NOMO-1 (cell line): ENCODE measurements at regions not wholly inside any gene's neighbourhood (a gene's known extent, or its start where the extent isn't known, plus 50 kb on each side); places are given as distances from the start of the nearest gene placed in this dataset.
"Not testable (repeated sequence)": the region's sequence is repeated elsewhere in the genome, so short reads cannot be mapped to it uniquely, and the experiment has no call there.

Source experiments
- DNase-seq, 2 experiments: peaks; one replicate each; lab custom pipeline; 2025; ENCODE audit not compliant: unreplicated experiment in 2 of 2; lab: John Stamatoyannopoulos, UW

DNA sequence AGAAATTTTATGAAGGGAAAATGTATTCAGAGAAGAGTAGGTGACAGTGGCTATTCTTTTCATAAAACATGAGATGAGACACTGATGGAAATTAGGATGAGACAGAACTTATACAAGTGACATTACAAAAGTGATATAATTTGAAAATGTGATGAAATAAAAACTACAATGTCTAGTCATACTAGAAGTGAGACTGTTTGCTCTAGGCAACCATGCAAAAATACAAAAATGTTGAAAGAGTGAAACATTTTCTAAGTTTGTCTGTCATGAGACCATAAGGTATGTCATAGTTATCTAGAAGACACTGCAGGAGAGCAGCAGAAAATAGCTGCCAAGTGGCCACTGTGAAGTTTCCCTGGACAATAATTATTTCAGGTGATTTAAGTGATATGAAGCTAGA, 459.5 kb downstream of the DIPK2A start:
- DNase-seq: no peak

DNA sequence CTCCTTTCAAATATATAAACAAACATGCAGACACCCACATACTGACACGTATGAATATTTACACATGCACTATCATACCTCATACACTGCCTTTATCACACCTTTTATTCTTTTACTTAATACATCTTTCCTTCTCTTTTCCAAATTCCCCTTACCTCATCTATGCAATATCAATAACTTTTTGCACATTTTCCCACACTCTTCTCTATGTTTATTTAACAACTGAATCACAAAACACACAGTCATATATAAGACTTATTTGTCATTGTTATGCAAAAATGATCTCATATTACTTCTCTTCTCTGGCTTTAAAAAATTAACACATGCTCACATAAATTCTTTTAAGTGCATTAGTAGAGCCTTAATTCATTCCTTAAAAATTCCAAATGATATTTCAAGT, 461.4 kb downstream of the DIPK2A start:
- DNase-seq: no peak

DNA sequence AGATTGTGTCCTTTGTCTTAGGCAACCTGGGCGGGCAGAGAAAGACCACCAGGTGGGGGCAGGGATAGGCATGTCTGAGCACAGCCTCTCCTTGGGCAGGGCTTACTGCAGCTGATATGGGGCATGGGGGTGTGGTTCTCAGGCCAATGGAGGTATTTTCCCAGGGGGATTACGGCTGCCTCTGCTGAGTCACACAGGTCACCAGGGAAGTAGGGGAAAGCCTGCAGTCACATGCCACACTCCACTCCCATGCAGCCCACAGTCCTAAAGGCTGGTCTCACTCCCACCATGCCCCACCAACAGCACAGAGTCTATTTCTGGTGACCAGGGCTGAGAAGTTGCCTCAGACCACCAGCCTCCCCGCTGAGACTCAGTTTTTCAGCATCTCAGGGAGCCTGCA, 466.4 kb downstream of the DIPK2A start:
- DNase-seq: no peak

DNA sequence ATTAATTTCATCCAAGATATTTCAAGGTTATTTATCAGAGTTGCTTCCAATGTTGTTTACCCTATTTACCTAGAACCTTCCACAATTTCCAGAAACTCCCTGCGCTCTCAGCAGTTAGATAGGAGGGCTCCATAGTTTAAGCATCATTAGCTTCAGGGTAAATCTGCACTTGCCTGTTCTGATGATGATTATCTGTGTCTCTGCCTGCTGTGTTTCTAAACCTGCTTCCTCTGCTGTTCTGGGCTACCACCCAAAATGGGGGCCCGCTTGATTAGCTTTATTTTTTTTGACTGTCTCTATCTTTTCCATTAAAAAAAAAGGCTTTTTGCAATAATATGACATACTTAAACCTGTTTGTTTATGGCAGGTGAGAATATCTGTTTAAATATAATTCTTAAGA, 472.4 kb downstream of the DIPK2A start:
- no peak for DNase-seq

DNA sequence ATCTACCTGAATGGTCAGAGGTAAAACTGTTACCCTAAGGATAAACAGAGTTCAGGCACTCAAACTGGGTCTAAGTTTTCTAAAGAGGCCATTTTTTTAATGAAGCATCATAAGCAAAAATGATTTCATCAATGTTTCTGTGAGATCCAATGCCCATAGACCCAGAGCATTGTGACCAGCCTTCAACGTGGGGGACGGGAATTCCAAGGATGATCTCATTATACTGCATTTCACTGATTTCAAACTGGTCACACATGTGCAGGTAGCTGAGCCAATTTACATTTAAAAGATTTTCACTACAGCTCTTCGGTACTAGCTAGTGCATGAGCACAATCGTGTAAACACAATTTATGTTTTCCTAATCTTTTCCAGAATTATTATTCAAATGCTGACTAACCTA, 472.9 kb downstream of the DIPK2A start:
- DNase-seq: no peak

DNA sequence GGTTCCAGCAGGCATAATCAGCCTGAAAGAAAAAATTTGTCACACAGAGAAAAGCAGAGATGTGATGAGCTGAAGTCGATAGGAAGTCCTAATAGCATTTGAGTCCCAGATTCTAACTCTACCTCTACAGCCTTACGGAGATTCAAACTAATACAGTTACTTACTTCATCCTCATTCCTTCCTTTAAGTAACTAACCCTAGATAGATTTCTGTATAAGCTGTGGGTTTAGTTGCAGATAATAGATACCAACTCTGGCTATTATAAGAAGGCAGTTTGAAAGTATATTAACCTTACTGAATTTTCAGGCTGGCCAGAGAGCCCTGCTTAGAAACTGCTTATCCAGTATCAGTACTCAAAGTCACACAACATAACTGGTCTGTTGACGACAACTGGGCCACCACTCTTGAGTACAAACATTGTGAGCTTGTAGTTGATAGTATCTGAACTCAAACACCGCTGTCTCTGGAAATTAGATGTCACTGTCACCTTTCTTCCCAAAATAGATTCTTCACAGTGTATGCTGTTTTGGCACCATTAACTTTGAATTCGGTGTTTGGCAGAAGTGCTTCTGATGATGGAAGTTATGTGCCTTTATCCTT, 484.3 kb downstream of the DIPK2A start:
- no peak for DNase-seq

DNA sequence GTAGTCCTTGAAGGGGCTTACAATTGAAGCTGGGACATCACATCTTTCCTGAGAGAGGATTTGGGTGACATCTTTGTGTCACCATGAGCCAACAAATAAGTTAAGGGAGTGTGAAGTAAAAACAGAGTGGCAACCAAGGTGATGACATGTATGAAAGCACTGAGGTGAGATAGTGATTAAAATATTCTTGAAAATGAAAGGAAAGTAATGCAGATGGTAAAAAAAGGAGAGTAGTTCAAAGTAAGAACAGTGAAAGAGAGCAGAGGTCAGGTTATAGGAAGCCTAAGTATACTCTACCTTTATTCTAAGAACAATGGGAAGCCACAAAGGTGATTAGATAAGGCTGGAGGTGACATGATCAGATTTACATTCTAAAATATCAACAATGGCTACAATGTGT, 486.1 kb downstream of the DIPK2A start:
- no peak for DNase-seq

DNA sequence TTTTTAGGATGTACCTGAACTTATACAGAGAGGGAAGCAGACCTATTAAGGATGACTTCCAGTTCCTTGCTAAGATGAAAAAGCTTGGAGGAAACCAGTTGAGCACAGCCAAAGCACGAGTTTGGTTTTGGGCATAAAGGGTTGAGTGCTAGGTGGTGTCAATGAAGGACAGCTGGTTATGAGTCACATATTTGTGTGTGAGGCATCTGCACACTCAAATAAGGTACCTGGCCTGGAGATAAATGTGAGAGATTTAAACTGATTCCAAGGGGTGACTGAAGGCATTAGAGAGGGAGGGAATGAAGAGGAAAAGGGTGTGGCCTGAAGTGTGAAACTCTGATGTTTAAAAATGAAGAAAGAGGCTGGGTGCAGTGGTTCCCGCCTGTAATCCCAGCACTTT, 486.7 kb downstream of the DIPK2A start:
- DNase-seq: no peak

DNA sequence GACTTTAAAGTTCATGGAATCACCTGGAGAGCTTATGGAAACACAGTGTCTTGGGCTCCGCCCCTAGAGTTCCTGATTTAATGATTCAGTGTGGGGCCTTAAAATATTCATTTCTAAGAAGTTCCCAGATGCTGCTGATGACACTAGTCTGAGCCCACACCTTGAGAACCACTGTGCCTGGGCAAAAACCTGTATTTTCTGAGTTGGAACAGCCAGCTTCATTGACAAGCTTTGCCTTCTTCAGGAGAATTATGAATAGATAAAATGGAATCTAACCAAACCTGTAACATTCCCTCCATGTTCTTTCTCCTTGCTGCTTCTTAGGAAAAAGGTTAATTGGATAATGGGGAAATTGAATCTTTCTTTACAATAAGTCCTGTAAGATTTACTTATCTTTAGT, 490.7 kb downstream of the DIPK2A start:
- no peak for DNase-seq

DNA sequence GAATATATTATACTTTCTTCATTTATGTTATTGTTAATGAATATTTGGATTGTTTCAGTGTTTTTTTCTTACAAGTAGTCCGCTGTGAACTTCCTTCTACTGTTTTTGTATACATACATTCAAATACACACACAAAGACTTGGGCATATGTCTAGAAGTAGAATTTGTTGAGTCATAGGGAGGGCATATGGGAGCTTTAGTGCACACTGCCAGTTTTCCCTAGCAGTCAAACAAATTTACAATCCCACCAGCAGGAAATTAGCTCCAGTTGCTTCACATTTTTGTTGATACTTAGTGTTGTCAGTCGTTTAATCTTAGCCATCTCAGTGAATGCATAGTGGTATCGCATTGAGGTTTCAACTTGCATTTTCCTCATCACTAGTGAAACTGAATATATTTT, 492.3 kb downstream of the DIPK2A start:
- DNase-seq: no peak

DNA sequence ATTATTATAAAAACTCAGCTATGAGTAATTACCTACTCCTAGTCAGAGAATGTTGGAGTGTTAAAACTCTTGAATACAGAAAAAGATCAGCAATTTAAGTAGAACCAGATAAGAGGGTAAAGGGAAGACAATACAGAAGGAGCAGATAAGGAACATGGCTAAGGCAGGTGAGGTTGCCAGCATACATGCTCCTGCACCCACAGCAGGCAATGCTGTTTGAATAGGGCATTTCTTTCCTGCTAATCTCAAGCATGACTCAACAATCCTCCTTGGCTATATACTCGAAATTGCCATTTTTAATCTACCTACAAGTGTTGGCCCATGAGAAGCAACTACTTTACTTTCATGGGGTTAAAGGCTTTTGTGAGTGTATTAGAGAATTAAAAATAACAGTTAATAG, 494.5 kb downstream of the DIPK2A start:
- DNase-seq: no peak

DNA sequence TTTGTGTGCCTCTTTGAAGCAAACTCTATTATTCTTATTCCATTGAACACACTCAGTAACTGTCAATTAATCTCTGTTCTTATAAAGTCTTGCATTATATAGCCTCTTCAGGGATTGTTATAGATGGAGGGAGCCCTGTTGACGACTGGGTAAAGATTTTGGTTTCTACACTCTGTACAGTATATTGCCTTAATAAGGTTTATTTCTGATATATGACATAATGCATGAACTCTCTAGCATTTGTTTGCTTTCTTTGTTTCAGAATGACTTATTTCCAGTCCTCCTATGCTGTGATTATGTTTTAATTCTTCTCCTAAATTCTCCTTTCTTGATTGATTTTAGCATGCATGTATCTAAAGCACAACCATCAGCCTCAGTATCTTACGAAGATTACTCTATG, 494.9 kb downstream of the DIPK2A start:
- DNase-seq: no peak

DNA sequence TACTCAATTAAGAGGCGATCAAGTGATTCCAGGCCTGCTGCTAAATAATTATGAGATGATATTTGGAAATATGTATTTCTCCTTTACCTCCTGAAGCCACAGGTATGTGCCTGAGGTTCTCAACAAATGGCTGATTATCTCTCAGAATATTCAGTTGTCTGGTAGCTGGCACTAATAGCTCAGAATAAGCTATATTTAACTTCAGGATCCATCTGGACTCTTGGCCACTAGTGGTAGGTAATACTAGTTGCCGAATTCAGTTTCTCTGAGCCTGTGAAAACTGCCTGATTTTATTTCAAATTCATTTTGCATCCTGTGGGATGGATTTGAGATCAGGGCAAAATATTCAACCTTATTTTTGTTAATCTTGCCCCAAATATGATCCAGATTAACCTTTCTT, 499.0 kb downstream of the DIPK2A start:
- DNase-seq: no peak

DNA sequence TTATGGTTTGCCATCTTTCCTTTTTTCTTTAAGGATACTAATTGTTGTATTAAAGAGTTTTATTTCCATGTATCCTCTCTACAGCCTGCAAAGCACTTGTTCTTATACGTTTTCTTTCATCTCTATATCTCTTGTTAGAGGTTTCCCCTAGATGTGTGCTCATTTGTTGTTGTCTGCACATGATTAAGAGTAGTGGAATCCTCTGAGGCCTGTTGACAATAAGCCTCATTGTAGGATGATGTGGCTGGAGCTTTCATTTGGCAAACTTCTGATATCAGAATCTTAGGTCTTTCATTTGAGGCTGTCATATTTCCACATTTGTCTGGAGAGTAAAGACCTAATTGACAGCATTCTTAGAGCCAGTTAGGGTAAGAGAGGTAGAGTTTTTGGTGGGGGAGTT, 506.0 kb downstream of the DIPK2A start:
- DNase-seq: no peak

DNA sequence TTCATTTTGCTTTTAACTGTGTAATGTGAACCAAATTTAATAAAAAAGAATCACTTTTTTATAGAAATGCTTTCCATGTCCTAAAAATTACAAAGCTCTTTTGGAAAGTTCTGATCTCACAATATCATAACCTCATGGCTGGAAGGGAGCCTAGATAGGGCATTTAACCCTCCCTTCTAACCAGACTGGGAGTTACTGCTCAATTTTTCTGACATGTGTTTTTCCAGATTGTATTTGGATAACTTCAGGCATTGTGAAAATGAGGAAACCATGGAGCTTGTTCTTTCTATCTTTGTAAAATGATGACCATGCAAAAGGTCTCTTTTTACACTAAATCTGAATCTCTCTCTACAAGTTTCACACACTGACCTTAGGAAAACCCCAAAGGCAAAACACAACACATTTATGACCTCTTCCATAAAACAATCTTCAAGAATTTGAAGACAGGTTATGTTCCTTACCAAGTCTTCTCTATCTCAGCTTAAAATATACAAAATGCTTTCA, 508.8 kb downstream of the DIPK2A start:
- DNase-seq: no peak

DNA sequence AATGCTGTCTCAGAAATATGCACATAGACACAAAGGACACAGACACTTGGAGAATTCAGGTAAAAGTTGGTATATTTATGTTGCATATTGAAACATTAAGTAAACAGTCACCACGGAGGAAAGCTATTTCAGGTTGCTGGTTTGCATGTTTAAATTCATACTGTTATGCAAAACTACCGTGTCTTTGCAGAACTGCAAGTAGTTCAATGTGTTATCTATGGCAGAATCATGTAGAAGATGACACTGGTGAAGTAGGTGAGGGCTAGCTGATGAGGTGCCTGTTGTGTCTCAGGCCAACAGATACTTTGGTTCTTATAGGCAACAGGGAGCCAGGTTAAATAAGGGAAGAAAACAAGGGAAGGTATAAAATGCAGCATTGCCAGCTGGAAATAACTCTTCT, 511.3 kb downstream of the DIPK2A start:
- no peak for DNase-seq

DNA sequence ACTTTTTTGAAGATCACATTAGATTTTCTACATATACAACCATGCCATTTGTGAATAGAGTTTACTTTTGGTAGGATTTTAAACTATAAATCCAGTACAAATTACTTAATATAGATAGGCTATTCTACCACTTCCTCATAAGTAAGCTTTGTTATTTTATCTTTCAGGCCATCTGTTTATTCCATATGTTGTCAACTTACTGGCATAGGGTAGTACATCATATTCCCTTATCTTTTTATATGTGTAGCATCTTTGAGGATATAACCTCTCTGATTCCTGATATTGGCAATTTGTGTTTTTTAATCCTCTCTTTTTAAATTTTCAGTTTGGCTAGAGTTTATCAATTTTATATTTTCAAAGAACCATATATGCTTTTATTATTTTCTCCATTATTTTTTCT, 515.4 kb downstream of the DIPK2A start:
- DNase-seq: no peak

DNA sequence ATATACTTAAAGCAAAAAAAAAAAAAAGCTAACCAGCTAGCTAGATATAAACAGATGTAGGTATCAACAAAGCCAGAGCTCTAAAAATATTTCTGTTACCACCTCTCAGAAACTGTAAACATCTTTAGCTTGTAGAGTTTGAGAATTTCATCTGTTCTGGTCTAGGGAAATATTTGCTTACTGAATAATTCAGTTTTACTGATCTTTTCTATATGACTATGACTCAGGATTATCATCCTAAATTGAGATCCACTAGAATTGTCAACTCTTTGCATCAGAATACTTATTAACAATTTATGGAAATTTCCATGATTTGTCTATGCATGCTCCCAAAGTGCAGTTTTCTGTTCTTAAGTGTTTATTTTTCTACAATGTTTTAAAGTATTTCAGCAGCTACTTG, 517.3 kb downstream of the DIPK2A start:
- DNase-seq: no peak

DNA sequence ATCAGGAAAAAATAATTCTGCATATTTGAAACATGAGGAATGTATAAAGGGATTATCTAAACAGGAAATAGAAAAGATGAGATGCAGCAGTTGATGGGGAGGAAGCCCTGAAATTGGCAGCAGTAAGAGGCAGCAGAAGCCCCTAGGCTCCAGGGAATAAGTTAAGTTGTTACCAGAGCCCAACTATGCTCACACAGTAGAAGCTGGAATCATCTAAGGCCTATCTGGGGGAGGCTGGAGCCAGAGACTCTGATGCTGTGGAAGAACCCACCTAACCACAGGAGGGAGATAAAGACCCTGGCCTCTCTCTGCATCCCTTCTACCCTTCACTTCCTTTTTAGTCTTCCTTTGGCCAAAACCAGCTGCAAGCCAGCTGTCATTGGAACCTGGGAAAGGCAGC, 519.7 kb downstream of the DIPK2A start:
- no peak for DNase-seq

DNA sequence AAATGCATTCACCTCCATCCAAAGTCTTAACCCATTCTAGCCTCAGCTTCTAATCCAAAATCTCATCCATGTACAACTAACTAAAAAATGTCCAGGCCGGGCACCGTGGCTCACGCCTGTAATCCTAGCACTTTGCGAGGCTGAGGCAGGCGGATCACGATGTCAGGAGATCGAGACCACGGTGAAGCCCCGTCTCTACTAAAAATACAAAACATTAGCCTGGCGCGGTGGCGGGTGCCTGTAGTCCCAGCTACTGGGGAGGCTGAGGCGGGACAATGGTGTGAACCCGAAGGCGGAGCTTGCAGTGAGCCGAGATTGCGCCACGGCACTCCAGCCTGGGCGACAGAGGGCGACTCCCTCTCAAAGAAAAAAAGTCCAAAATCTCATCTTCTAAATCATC, 523.0 kb downstream of the DIPK2A start:
- DNase-seq: not testable (repeated sequence)

DNA sequence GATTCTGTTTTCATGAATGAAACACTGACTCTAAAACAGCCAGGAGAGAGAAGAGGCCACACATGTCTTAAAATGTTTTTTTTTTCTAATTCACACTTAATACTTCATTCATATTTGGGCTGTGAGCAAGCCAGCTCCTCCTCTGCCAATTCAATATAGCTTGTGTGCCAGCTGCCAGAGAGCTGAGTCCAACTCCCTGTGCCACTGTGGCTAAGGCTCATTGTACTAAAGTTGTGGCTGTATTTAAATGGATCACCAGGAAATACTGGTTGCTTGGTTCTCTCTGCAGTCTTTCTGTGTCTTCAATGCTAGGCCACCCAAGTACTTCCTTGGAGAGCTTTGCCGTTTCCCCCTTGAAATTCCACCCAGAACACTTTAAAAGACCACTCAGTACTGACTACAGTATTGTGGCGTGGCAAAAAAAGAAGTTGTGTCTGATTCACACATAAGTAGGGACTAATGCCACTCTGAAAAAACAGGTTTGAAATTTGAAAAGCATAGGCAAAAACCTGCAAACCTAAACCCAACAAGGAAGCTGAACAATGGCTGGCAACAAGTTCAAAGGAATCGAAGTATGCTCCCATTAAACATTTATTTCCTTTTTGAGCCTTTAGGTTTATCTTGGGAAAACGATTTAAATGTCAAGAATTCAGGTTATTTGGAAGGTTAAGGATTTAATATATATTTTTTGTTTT, 524.7 kb downstream of the DIPK2A start:
- DNase-seq: no peak

DNA sequence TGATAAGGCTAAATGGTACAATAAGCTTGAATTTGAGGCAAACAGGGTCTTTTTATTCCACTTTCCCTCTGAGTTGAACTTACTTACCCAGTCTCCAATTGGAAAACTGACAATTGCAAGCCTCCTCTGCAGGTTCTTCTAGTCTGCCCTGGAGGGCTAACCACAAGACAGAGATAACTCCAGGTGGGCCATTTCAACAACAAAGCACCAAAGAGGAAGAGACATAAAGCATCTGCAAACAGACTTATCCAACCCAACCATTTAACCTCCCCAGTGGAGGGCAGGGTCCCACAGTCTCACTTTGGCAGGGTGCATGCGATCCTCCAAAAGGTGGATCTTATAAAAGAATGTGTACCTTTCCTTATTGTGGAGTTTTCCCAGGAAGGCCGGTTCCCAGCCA, 525.8 kb downstream of the DIPK2A start:
- no peak for DNase-seq
